ENCODE measurements at regions not wholly inside any gene's neighbourhood (a gene's known extent, or its start where the extent isn't known, plus 50 kb on each side); places are given as distances from the start of the nearest gene placed in this dataset.

DNA sequence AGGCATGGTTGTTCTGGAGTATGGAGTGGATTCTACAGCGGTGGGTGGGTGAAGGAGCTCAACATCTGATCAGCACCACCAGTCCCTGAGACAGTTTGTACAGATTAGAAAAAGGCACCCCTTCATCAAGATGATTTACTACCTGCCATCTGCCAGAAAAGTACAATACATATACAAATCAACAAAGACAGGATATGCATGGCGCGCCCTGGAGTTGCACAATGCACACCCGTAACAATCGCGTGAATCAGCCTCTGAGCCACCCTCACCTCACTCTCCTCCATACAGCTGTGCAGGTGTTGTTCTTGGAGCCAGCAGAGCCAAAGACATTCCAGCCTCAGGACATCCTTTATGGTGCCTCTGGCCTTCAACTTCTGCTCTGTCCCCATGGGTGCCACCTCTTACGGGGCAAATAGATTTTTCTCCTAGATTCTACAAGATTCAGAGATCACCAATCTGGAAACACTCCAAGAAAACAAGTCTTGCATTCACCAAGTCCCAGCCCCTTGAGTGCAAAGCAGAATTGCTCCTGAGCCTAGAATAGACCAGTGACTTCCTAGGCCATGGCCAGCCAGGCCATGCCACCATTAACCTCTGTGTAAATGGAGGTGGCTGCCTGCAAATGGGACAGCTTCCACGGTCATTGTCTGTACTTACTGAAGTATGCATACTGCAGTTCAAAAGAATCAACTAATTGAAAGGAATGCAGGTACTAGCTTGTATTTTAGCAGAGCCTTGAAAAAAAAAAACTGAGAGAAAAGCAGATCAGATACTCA lies 490.9 kb downstream of the SOX6 start:
- H3K27me3 Mint-ChIP-seq (ENCODE audit: insufficient read depth, unreplicated experiment): no peaks in the 10 kb centered on the region
- intact Hi-C loops (cut with micrococcal nuclease): no loop called here
- H3K36me3 Mint-ChIP-seq (ENCODE audit: insufficient read depth, unreplicated experiment): no peaks in the 10 kb centered on the region
- CTCF ChIA-PET: interaction anchor here (0.7 to 1.1 kb wide), 5 partner anchors 10 to 118 kb away, joined by 3 to 5 read pairs (median 3); no protein-coding TSS in a partner anchor
- H3K4me3 Mint-ChIP-seq (ENCODE audit: unreplicated experiment): no peak overlapping the region
- peak; percentile 89 for DNase-seq (ENCODE audit: unreplicated experiment)
- BruUV-seq (replicated peaks): no TSS peak
- POLR2A ChIA-PET: interaction anchor here (0.9 to 1.5 kb wide), 4 partner anchors 63 to 739 kb away, joined by 3 to 5 read pairs (median 4); no protein-coding TSS in a partner anchor
- no peaks in the 10 kb centered on the region for H3K9me3 Mint-ChIP-seq (ENCODE audit: unreplicated experiment)
- H3K27ac Mint-ChIP-seq (ENCODE audit: low read depth, unreplicated experiment): peak overlapping the region; percentile 93
- TF ChIP-seq, protein P1, sequence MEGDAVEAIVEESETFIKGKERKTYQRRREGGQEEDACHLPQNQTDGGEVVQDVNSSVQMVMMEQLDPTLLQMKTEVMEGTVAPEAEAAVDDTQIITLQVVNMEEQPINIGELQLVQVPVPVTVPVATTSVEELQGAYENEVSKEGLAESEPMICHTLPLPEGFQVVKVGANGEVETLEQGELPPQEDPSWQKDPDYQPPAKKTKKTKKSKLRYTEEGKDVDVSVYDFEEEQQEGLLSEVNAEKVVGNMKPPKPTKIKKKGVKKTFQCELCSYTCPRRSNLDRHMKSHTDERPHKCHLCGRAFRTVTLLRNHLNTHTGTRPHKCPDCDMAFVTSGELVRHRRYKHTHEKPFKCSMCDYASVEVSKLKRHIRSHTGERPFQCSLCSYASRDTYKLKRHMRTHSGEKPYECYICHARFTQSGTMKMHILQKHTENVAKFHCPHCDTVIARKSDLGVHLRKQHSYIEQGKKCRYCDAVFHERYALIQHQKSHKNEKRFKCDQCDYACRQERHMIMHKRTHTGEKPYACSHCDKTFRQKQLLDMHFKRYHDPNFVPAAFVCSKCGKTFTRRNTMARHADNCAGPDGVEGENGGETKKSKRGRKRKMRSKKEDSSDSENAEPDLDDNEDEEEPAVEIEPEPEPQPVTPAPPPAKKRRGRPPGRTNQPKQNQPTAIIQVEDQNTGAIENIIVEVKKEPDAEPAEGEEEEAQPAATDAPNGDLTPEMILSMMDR (IDR thresholded peaks at IDR 0.05; ENCODE audit: unreplicated experiment): no peak
- H3K4me1 Mint-ChIP-seq (ENCODE audit: insufficient read depth, unreplicated experiment): peaks cover 35% of the 10 kb centered on the region

DNA sequence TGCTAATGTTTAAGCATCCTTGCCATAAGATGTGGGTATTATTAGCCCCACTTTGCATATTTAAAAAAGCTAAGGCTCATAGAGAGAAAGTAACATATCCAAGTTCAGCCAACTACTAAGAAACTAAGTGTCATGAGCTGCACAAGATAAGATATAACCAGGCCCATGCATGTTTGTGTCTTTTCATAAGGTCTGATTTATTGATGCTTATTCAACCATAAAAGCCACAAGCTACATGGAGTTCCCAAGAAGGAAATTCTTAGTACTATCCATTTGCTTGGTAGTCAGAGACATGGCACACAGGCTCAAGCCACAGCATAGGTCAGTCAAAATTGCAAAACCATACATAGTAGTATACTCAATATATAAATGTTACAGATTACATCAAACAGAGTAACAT lies 488.5 kb downstream of the SOX6 start:
- POLR2A ChIA-PET: no interaction called here
- Mint-ChIP-seq H3K27me3 (ENCODE audit: insufficient read depth, unreplicated experiment) (no peaks in the 10 kb centered on the region), H3K4me1 (ENCODE audit: insufficient read depth, unreplicated experiment) (peaks cover 38% of the 10 kb centered on the region), H3K4me3 (ENCODE audit: unreplicated experiment) (no peak overlapping the region), H3K27ac (ENCODE audit: low read depth, unreplicated experiment) (no peak overlapping the region), H3K36me3 (ENCODE audit: insufficient read depth, unreplicated experiment) (no peaks in the 10 kb centered on the region), H3K9me3 (ENCODE audit: unreplicated experiment) (no peaks in the 10 kb centered on the region)
- BruUV-seq (replicated peaks): no TSS peak
- intact Hi-C loops (cut with micrococcal nuclease): no loop called here
- TF ChIP-seq, protein P1 (IDR thresholded peaks at IDR 0.05; ENCODE audit: unreplicated experiment): no peak
- no peak for DNase-seq (ENCODE audit: unreplicated experiment)
- CTCF ChIA-PET: no interaction called here

DNA sequence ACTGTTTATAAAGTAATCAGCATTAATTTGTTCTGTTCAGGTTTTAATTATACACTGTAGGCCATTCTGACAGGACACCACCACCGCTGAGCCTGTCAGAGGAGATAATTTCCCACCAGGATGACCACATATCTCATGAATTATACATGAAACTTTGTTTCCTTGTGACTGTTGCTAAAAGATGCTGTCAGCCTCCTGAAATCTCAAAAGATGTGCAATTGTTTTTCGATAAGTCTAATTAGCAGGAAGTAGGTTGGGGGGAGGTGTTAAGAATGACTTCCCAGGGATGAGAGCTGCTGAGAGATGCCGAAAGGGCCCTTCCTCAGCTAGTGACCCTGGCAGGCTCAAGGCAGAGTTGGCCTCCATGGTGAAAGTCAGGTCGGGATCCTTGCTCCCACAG lies 485.4 kb downstream of the SOX6 start:
- ChIA-PET CTCF (no interaction called here), POLR2A (no interaction called here)
- intact Hi-C loops (cut with micrococcal nuclease): no loop called here

DNA sequence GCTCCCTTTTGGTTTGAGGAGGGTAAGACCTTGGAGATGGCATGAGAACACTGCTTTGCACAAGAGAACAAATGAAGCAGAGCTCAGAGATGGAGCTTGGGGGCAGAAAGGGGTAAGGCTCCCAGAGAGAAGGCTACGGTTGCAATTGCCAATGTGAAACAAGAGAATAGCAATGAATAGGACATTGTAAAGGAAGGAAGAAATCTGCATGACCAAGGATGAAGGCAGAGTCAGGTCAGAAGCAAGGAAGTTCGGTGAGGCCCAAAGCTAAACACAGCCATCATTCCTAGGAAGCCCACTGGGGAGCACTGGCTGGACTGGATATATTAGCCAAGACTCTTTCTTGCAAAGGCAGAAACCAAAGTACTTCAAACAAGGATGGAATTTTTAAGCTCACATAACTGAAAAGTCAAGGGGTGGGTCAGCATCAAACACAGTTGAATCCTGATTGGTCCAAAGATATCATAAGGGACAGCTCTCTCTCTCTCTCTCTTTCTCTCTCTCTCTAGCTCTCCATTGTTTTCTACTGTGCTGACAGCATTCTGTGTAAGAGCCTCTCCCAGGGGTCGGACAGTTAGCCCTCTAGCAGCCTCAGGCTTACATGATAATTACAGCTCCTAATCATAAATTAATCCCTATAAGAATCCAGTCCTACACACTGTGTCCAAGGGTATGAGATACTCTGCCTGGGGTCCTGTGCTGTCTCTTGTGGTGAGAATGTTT lies 484.3 kb downstream of the SOX6 start:
- intact Hi-C loops (cut with micrococcal nuclease): no loop called here
- no peaks in the 10 kb centered on the region for H3K27me3 Mint-ChIP-seq (ENCODE audit: insufficient read depth, unreplicated experiment)
- peaks cover 3% of the 10 kb centered on the region for H3K4me1 Mint-ChIP-seq (ENCODE audit: insufficient read depth, unreplicated experiment)
- no peak overlapping the region for H3K4me3 Mint-ChIP-seq (ENCODE audit: unreplicated experiment)
- POLR2A ChIA-PET: no interaction called here
- no peaks in the 10 kb centered on the region for H3K9me3 Mint-ChIP-seq (ENCODE audit: unreplicated experiment)
- CTCF ChIA-PET: interaction anchor here (0.8 kb wide), 1 partner anchor 42 kb away, joined by 3 read pairs; no protein-coding TSS in a partner anchor
- H3K27ac Mint-ChIP-seq (ENCODE audit: low read depth, unreplicated experiment): no peak overlapping the region
- no peaks in the 10 kb centered on the region for H3K36me3 Mint-ChIP-seq (ENCODE audit: insufficient read depth, unreplicated experiment)
- TF ChIP-seq, protein P1 (IDR thresholded peaks at IDR 0.05; ENCODE audit: unreplicated experiment): no peak
- no TSS peak for BruUV-seq (replicated peaks)
- no peak for DNase-seq (ENCODE audit: unreplicated experiment)

More for the DNA sequence above, 485.4 kb downstream of the SOX6 start:
- Mint-ChIP-seq H3K4me3 (ENCODE audit: unreplicated experiment) (no peak overlapping the region), H3K9me3 (ENCODE audit: unreplicated experiment) (no peaks in the 10 kb centered on the region), H3K27me3 (ENCODE audit: insufficient read depth, unreplicated experiment) (no peaks in the 10 kb centered on the region), H3K36me3 (ENCODE audit: insufficient read depth, unreplicated experiment) (no peaks in the 10 kb centered on the region), H3K4me1 (ENCODE audit: insufficient read depth, unreplicated experiment) (peaks cover 8% of the 10 kb centered on the region), H3K27ac (ENCODE audit: low read depth, unreplicated experiment) (no peak overlapping the region)
- BruUV-seq (replicated peaks): no TSS peak
- DNase-seq (ENCODE audit: unreplicated experiment): no peak
- TF ChIP-seq, protein P1 (IDR thresholded peaks at IDR 0.05; ENCODE audit: unreplicated experiment): no peak
